ENCODE measurements at regions not wholly inside any gene's neighbourhood (a gene's known extent, or its start where the extent isn't known, plus 50 kb on each side); places are given as distances from the start of the nearest gene placed in this dataset.

DNA sequence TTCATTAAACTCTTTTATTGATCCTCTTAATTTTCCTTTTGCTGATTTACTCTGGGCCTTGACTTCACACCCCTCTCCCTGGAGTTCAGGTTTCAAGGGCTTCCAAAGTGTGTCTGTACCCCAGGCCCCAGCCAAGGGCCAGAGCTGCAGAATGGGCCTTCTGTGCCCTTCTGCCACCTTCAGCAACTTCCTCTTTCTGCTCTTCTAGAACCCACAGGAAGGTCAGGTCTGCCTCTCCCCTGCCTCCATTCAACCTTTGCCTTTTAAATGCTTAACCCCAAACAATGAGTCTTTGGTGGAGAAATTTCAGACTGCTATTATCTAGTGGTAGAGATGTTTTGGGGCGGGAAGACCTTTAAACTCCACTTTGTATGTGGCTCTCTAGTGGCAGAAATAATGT lies 63.1 kb downstream of the TSN start:
- DNase-seq (ENCODE audit: low read depth in 1 of 2, low spot score in 2 of 2): no peak
- H3K27me3 ChIP-seq (replicated peaks): peaks cover 17% of the 10 kb centered on the region
- no peak overlapping the region for H3K27ac ChIP-seq
- no peaks in the 10 kb centered on the region for H3K4me1 ChIP-seq (replicated peaks)
- H3K9me3 ChIP-seq (replicated peaks): no peaks in the 10 kb centered on the region
- no peak overlapping the region for H3K4me3 ChIP-seq
- no peaks in the 10 kb centered on the region for H3K36me3 ChIP-seq

DNA sequence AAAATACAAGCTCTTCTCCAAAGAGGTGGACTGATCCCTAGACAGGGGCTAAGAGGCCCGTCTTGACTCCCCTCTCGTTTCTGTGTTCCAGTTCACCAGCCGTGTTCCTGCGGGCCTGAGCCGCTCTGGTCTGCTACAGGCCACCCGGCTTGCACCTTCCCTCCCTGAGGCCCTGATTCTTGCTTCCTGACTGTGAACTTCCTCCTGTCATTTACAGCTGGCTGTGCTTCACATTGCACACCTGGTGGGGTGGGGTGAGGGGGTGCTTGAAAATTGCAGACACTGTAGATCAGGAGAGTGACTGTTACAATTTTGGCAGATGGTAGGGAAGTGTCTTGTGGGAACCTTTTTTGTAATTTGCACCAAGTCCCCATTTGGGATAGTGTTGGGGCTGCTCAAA lies 64.4 kb downstream of the TSN start:
- no peak for DNase-seq (ENCODE audit: low read depth in 1 of 2, low spot score in 2 of 2)
- Histone ChIP-seq H3K9me3 (replicated peaks) (no peaks in the 10 kb centered on the region), H3K4me3 (no peak overlapping the region), H3K4me1 (replicated peaks) (no peaks in the 10 kb centered on the region), H3K36me3 (no peaks in the 10 kb centered on the region), H3K27ac (no peak overlapping the region), H3K27me3 (replicated peaks) (peaks cover 17% of the 10 kb centered on the region)

DNA sequence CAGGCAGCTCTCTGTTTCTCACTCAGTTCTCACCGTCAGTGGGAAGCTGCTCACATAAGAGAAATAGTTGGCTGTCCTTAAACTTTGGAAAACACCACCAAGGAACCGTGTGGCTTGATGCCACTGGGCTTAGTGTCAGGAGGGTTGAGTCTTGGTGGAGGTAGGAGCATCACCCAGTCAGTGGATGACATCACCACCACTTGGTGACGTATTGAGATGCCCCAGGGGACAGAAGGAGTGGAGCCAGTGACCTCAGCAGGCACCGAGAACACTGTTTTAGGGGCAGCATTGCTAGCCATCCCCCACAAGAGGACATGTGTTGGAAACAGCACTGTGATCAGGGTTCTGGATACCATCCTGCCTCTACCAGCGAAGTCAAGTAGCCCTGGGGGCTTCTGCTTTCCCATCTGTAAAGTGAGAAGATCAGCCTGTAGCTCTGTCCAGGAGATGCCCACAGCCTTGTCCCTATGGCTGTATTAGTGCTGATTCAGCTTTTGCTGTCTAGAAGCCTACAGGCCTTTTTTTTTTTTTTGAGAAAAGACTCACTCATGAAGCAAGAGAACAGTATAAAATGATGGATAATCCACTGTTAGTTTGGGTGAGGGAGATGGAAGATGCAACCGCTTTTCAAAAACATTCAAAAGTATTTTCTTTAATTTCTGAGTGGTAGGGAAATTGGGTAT lies 66.2 kb downstream of the TSN start:
- H3K36me3 ChIP-seq: no peaks in the 10 kb centered on the region
- no peak for DNase-seq (ENCODE audit: low read depth in 1 of 2, low spot score in 2 of 2)
- peaks cover 17% of the 10 kb centered on the region for H3K27me3 ChIP-seq (replicated peaks)
- H3K4me3 ChIP-seq: no peak overlapping the region
- no peak overlapping the region for H3K27ac ChIP-seq
- H3K4me1 ChIP-seq (replicated peaks): no peaks in the 10 kb centered on the region
- no peaks in the 10 kb centered on the region for H3K9me3 ChIP-seq (replicated peaks)

DNA sequence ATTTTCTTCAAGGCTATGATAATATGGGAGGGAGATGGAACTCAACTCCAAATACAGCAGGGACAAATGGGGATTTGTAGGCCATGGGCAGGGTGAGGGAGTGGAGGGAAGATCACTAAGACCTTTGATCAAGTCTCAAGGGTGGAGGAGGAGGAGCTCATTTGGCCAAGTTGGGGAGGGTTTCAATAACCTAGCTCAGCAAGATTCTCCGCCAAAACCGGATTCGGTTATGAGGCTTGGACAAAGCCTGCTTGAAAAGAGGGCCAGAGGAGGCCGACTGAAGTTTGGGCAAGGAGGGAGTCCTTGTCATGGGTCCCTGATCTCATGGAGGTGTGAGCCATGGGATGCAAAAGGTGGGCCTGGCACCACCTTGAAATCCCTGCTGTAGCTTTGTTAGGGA lies 68.8 kb downstream of the TSN start:
- Histone ChIP-seq H3K36me3 (no peaks in the 10 kb centered on the region), H3K27ac (no peak overlapping the region), H3K27me3 (replicated peaks) (peaks cover 10% of the 10 kb centered on the region; the same call in 1 of the 2 replicates), H3K4me3 (no peak overlapping the region), H3K9me3 (replicated peaks) (no peaks in the 10 kb centered on the region), H3K4me1 (replicated peaks) (no peaks in the 10 kb centered on the region)
- DNase-seq (ENCODE audit: low read depth in 1 of 2, low spot score in 2 of 2): no peak

DNA sequence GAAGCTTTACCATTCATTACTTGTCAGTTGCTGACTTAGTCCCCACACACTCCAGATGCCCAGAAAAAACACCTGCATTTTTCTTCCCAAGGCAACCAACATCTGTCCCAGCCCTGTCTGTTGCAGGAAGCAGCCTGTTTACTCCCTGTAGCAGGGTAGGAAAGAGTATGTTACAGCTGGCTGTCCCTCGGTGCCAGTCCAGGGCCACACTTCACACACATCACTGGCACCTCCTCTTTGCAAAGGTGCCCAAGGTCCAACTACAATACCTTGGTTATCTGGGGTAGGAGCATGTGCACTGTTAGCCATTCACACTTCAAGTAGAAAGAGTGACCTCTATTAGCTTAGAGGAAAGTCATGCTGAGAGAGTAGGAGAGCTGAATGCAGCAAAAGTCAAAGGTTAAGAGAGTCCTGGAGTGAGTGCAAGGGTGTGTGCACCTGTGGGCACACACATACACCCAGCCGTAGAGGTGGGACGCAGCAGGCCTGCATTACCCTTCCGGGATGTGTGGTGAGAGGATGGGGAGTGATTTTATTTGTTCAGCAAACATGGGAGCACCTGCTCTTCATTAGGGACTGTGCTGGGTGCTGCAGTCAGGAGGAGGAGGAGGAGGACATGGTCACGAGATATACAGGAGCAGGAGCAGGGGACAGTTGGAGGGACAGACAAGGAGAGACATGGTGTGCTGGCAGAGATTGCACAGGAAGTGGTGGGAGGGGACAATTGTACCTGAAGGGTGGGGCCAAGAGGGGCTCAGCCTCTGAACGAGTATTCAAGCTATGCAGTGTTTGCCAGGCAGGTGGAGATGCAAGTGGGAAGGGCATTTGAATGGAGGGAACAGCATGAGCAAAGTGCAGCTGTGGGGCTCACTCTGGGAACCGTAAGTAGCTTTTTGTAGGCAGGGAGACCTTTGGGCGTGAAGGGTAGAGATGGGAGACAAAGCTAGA lies 69.8 kb downstream of the TSN start:
- no peak for DNase-seq (ENCODE audit: low read depth in 1 of 2, low spot score in 2 of 2)
- H3K9me3 ChIP-seq (replicated peaks): no peaks in the 10 kb centered on the region
- H3K27ac ChIP-seq: no peak overlapping the region
- H3K4me3 ChIP-seq: no peak overlapping the region
- H3K36me3 ChIP-seq: no peaks in the 10 kb centered on the region
- H3K4me1 ChIP-seq (replicated peaks): no peaks in the 10 kb centered on the region
- H3K27me3 ChIP-seq (replicated peaks): peaks cover 7% of the 10 kb centered on the region; the same call in 1 of the 2 replicates

DNA sequence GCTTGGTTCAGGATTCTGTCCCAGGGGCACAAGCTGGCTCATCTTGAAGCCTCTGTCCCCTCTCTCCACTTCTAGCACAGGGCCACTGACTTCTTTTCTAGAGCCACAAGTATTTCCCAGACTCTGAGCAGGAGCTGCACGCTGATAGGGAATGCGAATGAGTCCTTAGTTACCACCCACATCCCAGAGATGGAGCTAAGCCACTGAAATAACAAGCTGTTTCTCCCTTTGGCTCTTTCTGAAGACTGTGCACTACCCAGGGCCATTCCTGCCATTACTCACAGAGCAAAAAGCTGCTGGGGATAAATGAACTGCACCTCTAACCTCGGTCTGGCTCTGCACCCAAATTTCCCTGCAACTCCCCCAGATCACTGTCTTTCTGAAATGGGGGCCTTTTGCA lies 70.6 kb downstream of the TSN start:
- no peaks in the 10 kb centered on the region for H3K9me3 ChIP-seq (replicated peaks)
- no peak overlapping the region for H3K27ac ChIP-seq
- no peaks in the 10 kb centered on the region for H3K36me3 ChIP-seq
- H3K27me3 ChIP-seq (replicated peaks): peaks cover 7% of the 10 kb centered on the region; the same call in 1 of the 2 replicates
- no peak for DNase-seq (ENCODE audit: low read depth in 1 of 2, low spot score in 2 of 2)
- H3K4me1 ChIP-seq (replicated peaks): no peaks in the 10 kb centered on the region
- no peak overlapping the region for H3K4me3 ChIP-seq

DNA sequence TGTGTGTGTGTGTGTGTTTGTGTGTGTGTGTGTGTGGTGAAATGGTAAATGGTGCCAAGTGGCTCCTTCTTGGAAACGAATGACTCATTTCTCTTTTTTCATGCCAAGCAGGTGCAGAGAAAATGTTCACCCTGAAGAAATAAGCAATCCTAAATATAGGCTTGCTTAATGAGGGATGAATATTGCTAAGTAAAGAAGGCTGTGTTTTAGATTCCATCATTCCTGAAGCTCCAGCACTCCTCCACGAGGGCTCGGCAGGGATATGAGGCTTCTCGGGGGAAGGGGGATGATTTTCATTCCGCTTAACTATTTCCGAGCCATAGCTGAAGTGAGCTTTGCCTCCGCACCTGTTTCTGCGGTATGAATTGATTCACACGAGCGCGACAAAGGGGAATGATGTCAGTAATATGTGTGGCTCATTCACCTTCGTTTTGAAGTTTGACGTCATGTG lies 72.9 kb downstream of the TSN start:
- no peaks in the 10 kb centered on the region for H3K4me1 ChIP-seq (replicated peaks)
- no peak overlapping the region for H3K4me3 ChIP-seq
- no peaks in the 10 kb centered on the region for H3K9me3 ChIP-seq (replicated peaks)
- H3K27me3 ChIP-seq (replicated peaks): no peaks in the 10 kb centered on the region; the same call in 1 of the 2 replicates
- H3K36me3 ChIP-seq: no peaks in the 10 kb centered on the region
- no peak for DNase-seq (ENCODE audit: low read depth in 1 of 2, low spot score in 2 of 2)
- no peak overlapping the region for H3K27ac ChIP-seq

DNA sequence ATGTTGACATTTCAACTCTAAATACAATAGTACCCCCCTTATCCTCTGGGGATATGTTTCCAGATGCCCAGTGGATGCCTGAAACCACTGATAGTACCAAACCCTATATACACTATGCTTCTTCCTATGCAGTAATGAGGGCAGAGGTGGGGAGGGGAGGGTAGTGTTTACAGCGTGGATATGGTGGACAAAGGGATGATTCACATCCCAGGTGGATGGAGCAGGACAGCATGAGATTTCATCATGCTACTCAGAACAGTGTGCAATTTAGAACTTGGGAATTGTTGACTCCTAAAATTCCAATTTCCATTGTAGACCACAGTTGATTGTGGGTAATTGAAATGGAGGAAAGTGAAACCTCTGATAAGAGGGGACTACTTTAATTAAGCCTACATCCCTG lies 75.4 kb downstream of the TSN start:
- H3K4me1 ChIP-seq (replicated peaks): no peaks in the 10 kb centered on the region
- peaks cover 14% of the 10 kb centered on the region for H3K27me3 ChIP-seq (replicated peaks)
- H3K36me3 ChIP-seq: no peaks in the 10 kb centered on the region
- DNase-seq (ENCODE audit: low read depth in 1 of 2, low spot score in 2 of 2): no peak
- no peak overlapping the region for H3K4me3 ChIP-seq
- no peaks in the 10 kb centered on the region for H3K9me3 ChIP-seq (replicated peaks)
- no peak overlapping the region for H3K27ac ChIP-seq

DNA sequence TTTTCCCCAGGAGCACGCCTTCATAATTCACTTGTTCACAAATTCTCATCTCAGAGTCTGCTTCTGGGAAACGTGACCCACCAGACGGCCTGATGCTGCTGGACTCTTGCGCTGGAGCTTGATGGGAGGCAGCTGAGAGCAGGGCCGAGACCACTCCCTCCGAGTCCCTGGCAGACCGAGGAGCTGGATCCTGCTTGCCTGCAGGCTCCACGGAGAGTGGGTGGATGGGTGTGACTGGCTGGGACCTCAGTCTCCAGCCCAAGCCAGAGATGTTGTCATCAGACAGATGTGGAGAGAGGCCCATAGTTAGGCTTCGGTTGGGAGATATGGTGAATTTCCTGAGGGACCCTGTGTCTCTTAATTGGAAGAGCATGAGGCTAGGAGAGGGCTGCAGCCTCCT lies 76.4 kb downstream of the TSN start:
- Histone ChIP-seq H3K36me3 (no peaks in the 10 kb centered on the region), H3K27me3 (replicated peaks) (peaks cover 14% of the 10 kb centered on the region), H3K9me3 (replicated peaks) (no peaks in the 10 kb centered on the region), H3K27ac (no peak overlapping the region), H3K4me1 (replicated peaks) (no peaks in the 10 kb centered on the region), H3K4me3 (no peak overlapping the region)
- DNase-seq (ENCODE audit: low read depth in 1 of 2, low spot score in 2 of 2): no peak

DNA sequence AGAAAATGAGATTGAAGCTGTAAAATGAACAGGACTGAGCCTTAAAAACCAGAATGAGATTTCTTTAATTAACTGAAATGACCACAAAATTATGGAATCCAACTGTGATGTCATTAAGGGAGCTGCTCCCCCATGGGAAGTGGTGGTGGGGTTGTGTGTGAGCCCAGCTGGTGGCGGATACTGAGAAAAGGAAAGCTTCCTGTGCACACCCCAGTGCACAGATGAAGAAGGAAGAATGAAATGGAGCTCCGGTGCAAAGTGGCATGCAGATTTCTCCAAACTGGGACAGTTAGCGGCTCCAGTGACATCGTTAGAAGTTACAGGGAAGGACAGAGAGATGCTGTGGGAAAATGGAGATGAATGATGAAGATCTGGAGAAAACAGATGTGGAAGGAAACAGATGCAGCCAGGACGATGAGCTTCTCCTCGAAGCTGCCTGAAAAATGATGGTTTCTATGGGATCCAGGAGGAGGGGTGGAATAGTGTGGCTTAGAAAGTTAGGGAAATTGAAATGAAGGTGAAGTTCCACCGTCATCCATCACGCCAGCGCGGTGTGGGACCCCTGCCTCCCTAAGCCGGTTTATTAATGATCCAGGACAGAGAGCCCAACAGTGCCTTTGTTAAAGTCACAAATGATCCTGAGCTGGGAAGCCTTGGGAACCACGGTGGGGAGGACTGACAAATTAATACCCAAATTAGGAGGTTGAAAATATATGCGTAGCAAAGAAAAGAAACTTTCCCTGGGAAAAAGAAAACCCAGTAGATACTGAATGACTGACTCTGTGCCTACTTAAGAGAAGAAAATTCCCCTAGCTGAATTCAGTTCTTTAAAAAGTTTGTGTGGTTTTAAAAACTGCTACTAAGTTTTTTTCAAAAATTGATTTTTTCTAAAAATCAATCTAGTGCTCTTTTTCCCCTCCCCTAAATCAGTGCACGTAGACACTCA lies 77.2 kb downstream of the TSN start:
- no peak overlapping the region for H3K4me3 ChIP-seq
- H3K36me3 ChIP-seq: no peaks in the 10 kb centered on the region
- DNase-seq (ENCODE audit: low read depth in 1 of 2, low spot score in 2 of 2): no peak
- no peak overlapping the region for H3K27ac ChIP-seq
- no peaks in the 10 kb centered on the region for H3K9me3 ChIP-seq (replicated peaks)
- H3K27me3 ChIP-seq (replicated peaks): peaks cover 15% of the 10 kb centered on the region
- H3K4me1 ChIP-seq (replicated peaks): no peaks in the 10 kb centered on the region

DNA sequence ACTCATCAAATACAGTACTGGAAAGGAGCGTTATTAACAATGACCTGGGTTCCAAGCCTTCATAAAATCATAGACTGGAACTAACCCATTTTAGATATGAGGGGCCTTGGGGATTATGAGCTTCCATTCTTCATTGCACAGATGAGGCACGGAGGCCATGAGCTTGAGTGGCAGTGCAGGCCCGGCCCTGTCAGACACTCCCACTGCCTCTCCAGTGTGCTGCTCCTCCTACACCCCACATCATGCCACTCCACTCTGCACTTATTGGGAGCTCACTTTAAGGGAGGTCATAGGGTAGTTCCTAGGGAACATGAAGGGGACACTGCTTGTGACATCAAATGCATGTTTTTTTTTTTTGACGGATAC lies 77.9 kb downstream of the TSN start:
- H3K4me3 ChIP-seq: no peak overlapping the region
- H3K9me3 ChIP-seq (replicated peaks): no peaks in the 10 kb centered on the region
- no peaks in the 10 kb centered on the region for H3K4me1 ChIP-seq (replicated peaks)
- H3K27ac ChIP-seq: no peak overlapping the region
- peaks cover 20% of the 10 kb centered on the region for H3K27me3 ChIP-seq (replicated peaks)
- DNase-seq (ENCODE audit: low read depth in 1 of 2, low spot score in 2 of 2): no peak
- no peaks in the 10 kb centered on the region for H3K36me3 ChIP-seq

DNA sequence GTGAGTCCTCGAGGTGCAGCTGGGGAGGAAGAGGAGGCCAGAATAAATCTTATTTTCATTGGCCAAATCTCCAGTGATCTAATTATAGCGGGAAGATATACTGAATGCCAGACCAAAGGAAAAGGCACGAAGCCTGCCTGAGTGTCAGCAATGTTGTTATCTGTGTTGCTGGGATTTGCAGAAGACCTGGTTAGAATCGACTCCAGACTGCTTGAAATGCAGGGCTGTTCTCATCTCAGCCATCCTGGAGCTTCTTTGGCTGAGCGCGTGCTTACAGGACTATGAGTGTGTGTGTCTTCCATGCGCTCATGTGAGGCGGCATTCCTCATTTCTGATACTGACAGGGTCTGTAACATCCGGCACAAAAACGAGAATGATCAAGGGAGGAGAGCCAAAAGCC lies 81.2 kb downstream of the TSN start:
- Histone ChIP-seq H3K27ac (no peak overlapping the region), H3K27me3 (replicated peaks) (peaks cover 24% of the 10 kb centered on the region), H3K4me3 (no peak overlapping the region), H3K9me3 (replicated peaks) (no peaks in the 10 kb centered on the region), H3K36me3 (no peaks in the 10 kb centered on the region), H3K4me1 (replicated peaks) (no peaks in the 10 kb centered on the region)
- no peak for DNase-seq (ENCODE audit: low read depth in 1 of 2, low spot score in 2 of 2)

DNA sequence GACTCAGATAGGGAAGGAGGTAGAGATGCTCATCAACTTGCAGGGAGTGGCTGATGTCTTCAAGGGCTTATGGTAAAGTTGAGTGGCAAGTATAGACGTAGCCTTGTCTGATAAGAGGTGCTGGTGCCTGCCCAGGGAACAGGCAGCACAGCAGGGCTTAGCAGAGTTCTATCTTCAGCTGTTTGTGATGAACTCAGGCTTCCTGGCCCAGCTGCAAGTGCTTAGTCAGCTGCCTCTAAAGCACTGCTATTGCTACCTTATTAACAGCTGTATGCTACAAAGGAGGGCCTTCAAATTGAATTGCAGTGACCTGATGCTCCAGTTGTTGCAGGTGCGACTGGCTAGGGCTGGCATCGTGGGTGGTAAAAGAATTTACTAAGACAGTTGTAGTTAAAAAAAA lies 82.1 kb downstream of the TSN start:
- Histone ChIP-seq H3K36me3 (no peaks in the 10 kb centered on the region), H3K9me3 (replicated peaks) (no peaks in the 10 kb centered on the region), H3K27me3 (replicated peaks) (peaks cover 24% of the 10 kb centered on the region), H3K27ac (no peak overlapping the region), H3K4me1 (replicated peaks) (no peaks in the 10 kb centered on the region), H3K4me3 (no peak overlapping the region)
- DNase-seq (ENCODE audit: low read depth in 1 of 2, low spot score in 2 of 2): no peak

Measured in SJSA1 (cell line).